Stomach (tissue), 8 donors: ENCODE measurements at regions not wholly inside any gene's neighbourhood (a gene's known extent, or its start where the extent isn't known, plus 50 kb on each side); places are given as distances from the start of the nearest gene placed in this dataset.
A peak's percentile ranks its signal among the peaks of the same experiment; 100 is the strongest.

Source experiments
- DNase-seq, 2 donors: peaks; one replicate each; pipeline versions ENCODE4 v3.0.0 to v3.0.0-alpha.2; 2013 to 2019
- H3K27ac ChIP-seq, 5 donors: fragments of 200-600 bp in 4 of 5; sonication (generic) in 4 of 5; one replicate each; pipeline ENCODE4 v1.5.1; 2013 to 2019; ENCODE audit warnings: mild to moderate bottlenecking in 1 of 5, moderate library complexity in 1 of 5
- H3K27me3 ChIP-seq, 3 donors: fragments of 200-600 bp; sonication (generic); one replicate each; pipeline ENCODE4 v1.5.1; 2017 to 2019; ENCODE audit warnings: mixed run types in 1 of 3
- H3K36me3 ChIP-seq, 4 donors: fragments of 200-600 bp; sonication (generic); 1 replicate in 3 of 4; 2 replicates in 1 of 4; pipeline ENCODE4 v1.5.1; 2016 to 2019
- H3K4me1 ChIP-seq, 4 donors: fragments of 200-600 bp; sonication (generic); one replicate each; pipeline ENCODE4 v1.5.1; 2016 to 2019
- H3K4me3 ChIP-seq, 4 donors: fragments of 200-600 bp; sonication (generic) in 3 of 4; one replicate each; pipeline ENCODE4 v1.5.1; 2016 to 2019; ENCODE audit warnings: mild to moderate bottlenecking in 1 of 4
- H3K9me3 ChIP-seq, 4 donors: fragments of 200-600 bp; sonication (generic); one replicate each; pipeline ENCODE4 v1.5.1; 2016 to 2019
- CTCF ChIP-seq, 7 experiments: fragments of 450-650 bp in 4 of 7; fragments of 200-600 bp in 3 of 7; sonication (generic) in 3 of 7; IDR thresholded peaks; one replicate each; pipeline ENCODE4 v1.5.1; 2016 to 2019; ENCODE audit warnings: antibody characterized with exemption in 7 of 7, control low read depth in 2 of 7, mild to moderate bottlenecking in 1 of 7
- EP300 ChIP-seq: sonication (generic); formaldehyde crosslinking; IDR thresholded peaks from one replicate; pipeline ENCODE4 v1.6.1; 2017; ENCODE audit warnings: antibody characterized with exemption
- POLR2A ChIP-seq, 4 donors: fragments of 450-650 bp; IDR thresholded peaks; one replicate each; pipeline ENCODE4 v1.6.1; 2016; ENCODE audit warnings: antibody characterized with exemption in 4 of 4, control low read depth in 2 of 4, mild to moderate bottlenecking in 1 of 4, moderate library complexity in 1 of 4
- POLR2AphosphoS5 ChIP-seq, 3 donors: sonication (generic); formaldehyde crosslinking; IDR thresholded peaks; one replicate each; pipeline ENCODE4 v1.6.1; 2016; ENCODE audit warnings: antibody characterized with exemption in 3 of 3
- WGBS, 5 donors: extraction: QIAGEN DNeasy Blood & Tissue Kit in 3 of 5; methylation state at CpG; one replicate each; pipeline versions ENCODE4 v1.1.5 to v1.1.7; 2013 to 2018; 5-methylcytosine and 5-hydroxymethylcytosine counted together
- intact Hi-C: fragments of 100-400 bp; cut with DNase I; formaldehyde crosslinking; loops from one replicate; pipeline ENCODE4 v1.15.1; 2023; ENCODE audit warnings: low total_unique reads
- donor health status: healthy with polysubstance abuse.
- donor health status: Bipolar disorder and iron deficiency.
- donor health status: healthy.

DNA sequence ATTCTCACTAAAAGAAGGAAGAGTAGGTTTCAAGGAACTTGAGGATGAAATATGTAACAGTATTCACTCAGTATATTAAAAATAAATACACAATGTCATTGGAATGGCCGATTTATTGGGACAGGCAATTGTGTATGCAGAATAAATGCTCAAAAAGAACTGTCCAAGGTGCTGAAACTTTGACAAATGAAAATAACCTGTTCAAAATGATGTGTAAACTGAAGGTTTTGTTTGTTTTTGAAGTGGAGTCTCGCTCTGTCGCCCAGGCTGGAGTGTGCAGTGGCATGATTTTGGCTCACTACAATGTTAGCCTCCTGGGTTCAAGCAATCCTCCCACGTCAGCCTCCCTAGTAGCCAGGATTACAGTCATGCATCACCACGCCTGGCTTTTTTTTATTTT lies 318.7 kb upstream of the RBFOX1 start:
- DNase-seq: peak in 1 of 2 donors; percentile 33
- Histone ChIP-seq H3K4me1 (no peaks in the 10 kb centered on the region), H3K4me3 (no peak overlapping the region), H3K36me3 (no peaks in the 10 kb centered on the region), H3K27ac (no peak overlapping the region), H3K9me3 (peaks cover 0 to 16% (median 7%) of the 10 kb centered on the region in 4 donors), H3K27me3 (no peaks in the 10 kb centered on the region)
- WGBS, 5 donors: 41 to 50% (median 44%) methylated on average over 5 of the region's 5 CpGs
- intact Hi-C loops: no loop called here
- TF ChIP-seq POLR2AphosphoS5 (IDR thresholded peaks at IDR 0.05): no peak
- no peak for TF ChIP-seq CTCF (IDR thresholded peaks at IDR 0.05)
- no peak for TF ChIP-seq EP300
- TF ChIP-seq POLR2A (IDR thresholded peaks at IDR 0.05): no peak

- no peaks in the 10 kb centered on the region for H3K27me3 ChIP-seq
- TF ChIP-seq POLR2A (IDR thresholded peaks at IDR 0.05): no peak
- no peak for TF ChIP-seq CTCF (IDR thresholded peaks at IDR 0.05)
- no peak for TF ChIP-seq POLR2AphosphoS5 (IDR thresholded peaks at IDR 0.05)
- no peak overlapping the region for H3K4me3 ChIP-seq
- no peaks in the 10 kb centered on the region for H3K36me3 ChIP-seq
- WGBS, 5 donors: 69 to 77% (median 75%) methylated on average over 4 of the region's 4 CpGs
- no peak for DNase-seq
- no peak overlapping the region for H3K27ac ChIP-seq
- H3K9me3 ChIP-seq: peaks cover 0 to 16% (median 3%) of the 10 kb centered on the region in 4 donors
- no peaks in the 10 kb centered on the region for H3K4me1 ChIP-seq
- intact Hi-C loops: no loop called here
Observed at GRCh38 chr16:7004266-7004665, 328.4 kb upstream of the RBFOX1 start.

- H3K4me3 ChIP-seq: no peak overlapping the region
- peaks cover 0 to 10% (median 2%) of the 10 kb centered on the region in 4 donors for H3K9me3 ChIP-seq
- H3K4me1 ChIP-seq: no peaks in the 10 kb centered on the region
- no peaks in the 10 kb centered on the region for H3K27me3 ChIP-seq
- TF ChIP-seq POLR2AphosphoS5 (IDR thresholded peaks at IDR 0.05): no peak
- no peak for TF ChIP-seq EP300
- no peak for TF ChIP-seq CTCF (IDR thresholded peaks at IDR 0.05)
- TF ChIP-seq POLR2A (IDR thresholded peaks at IDR 0.05): no peak
- H3K27ac ChIP-seq: no peak overlapping the region
- WGBS, 5 donors: 48 to 58% (median 58%) methylated on average over 4 of the region's 4 CpGs
- DNase-seq: no peak
- no peaks in the 10 kb centered on the region for H3K36me3 ChIP-seq
- intact Hi-C loops: no loop called here
Observed at GRCh38 chr16:6993544-6993943, 339.1 kb upstream of the RBFOX1 start.

GRCh38 chr16:6988846-6989245 lies 343.8 kb upstream of the RBFOX1 start:
- intact Hi-C loops: no loop called here
- no peak for TF ChIP-seq POLR2AphosphoS5 (IDR thresholded peaks at IDR 0.05)
- no peak for TF ChIP-seq POLR2A (IDR thresholded peaks at IDR 0.05)
- TF ChIP-seq CTCF (IDR thresholded peaks at IDR 0.05): no peak
- no peak for TF ChIP-seq EP300
- H3K4me1 ChIP-seq: no peaks in the 10 kb centered on the region
- 88 to 93% (median 92%) methylated on average over 10 of the region's 10 CpGs for WGBS, 5 donors
- H3K9me3 ChIP-seq: peaks cover 0 to 5% (median 2%) of the 10 kb centered on the region in 4 donors
- no peak overlapping the region for H3K27ac ChIP-seq
- H3K4me3 ChIP-seq: no peak overlapping the region
- no peaks in the 10 kb centered on the region for H3K36me3 ChIP-seq
- no peak for DNase-seq
- H3K27me3 ChIP-seq: no peaks in the 10 kb centered on the region
